ENCODE measurements at regions not wholly inside any gene's neighbourhood (a gene's known extent, or its start where the extent isn't known, plus 50 kb on each side); places are given as distances from the start of the nearest gene placed in this dataset.

- TF ChIP-seq NR2F2 (IDR thresholded peaks at IDR 0.05) (no peak), CTCF (IDR thresholded peaks at IDR 0.05; ENCODE audit: low read depth, low read length, missing input control) (no peak), MAX (IDR thresholded peaks at IDR 0.05) (no peak), ATF3 (IDR thresholded peaks at IDR 0.05) (no peak), SP1 (IDR thresholded peaks at IDR 0.05) (peak; percentile 30)
Measured at GRCh38 chr3:110623571-110623970, 448.0 kb upstream of the NECTIN3 start.
